Liver (tissue), 3 donors: ENCODE measurements at regions not wholly inside any gene's neighbourhood (a gene's known extent, or its start where the extent isn't known, plus 50 kb on each side); places are given as distances from the start of the nearest gene placed in this dataset.
A peak's percentile ranks its signal among the peaks of the same experiment; 100 is the strongest.

Experiments used
- EGR1 ChIP-seq, 2 donors: IDR thresholded peaks; 2 replicates each; pipeline ENCODE4 v1.6.1; 2016 to 2018; ENCODE audit warnings: antibody characterized with exemption in 2 of 2, low read depth in 2 of 2
- HNF4A ChIP-seq, 2 donors: conservative IDR thresholded peaks; 2 replicates each; pipeline ENCODE4 v1.6.1; 2016; ENCODE audit warnings: antibody characterized with exemption in 2 of 2, mild to moderate bottlenecking in 2 of 2
- MAX ChIP-seq: IDR thresholded peaks from 2 replicates; pipeline ENCODE4 v1.6.1; 2016; ENCODE audit warnings: antibody characterized with exemption
- TAF1 ChIP-seq: conservative IDR thresholded peaks from 2 replicates; pipeline ENCODE4 v1.6.1; 2016; ENCODE audit warnings: antibody characterized with exemption, mild to moderate bottlenecking
- YY1 ChIP-seq: IDR thresholded peaks from 2 replicates; pipeline ENCODE4 v1.6.1; 2016; ENCODE audit warnings: antibody characterized with exemption, mild to moderate bottlenecking
- TF ChIP-seq, protein P1 (sequence below): fragments of 150-350 bp; IDR thresholded peaks from 2 replicates; pipeline ENCODE4 v1.5.1; 2017; ENCODE audit warnings: improper control_type of control experiment, low read depth, low read length; ENCODE audit not compliant: missing input control
- donor health status: healthy.
- donor health status: healthy.

GRCh38 chr15:79184465-79184892, 93.9 kb upstream of the RASGRF1 start:
- no peak for TF ChIP-seq MAX
- no peak for TF ChIP-seq EGR1 (IDR thresholded peaks at IDR 0.05; ENCODE audit: low read depth in 2 of 2)
- no peak for TF ChIP-seq YY1
- TF ChIP-seq, protein P1, sequence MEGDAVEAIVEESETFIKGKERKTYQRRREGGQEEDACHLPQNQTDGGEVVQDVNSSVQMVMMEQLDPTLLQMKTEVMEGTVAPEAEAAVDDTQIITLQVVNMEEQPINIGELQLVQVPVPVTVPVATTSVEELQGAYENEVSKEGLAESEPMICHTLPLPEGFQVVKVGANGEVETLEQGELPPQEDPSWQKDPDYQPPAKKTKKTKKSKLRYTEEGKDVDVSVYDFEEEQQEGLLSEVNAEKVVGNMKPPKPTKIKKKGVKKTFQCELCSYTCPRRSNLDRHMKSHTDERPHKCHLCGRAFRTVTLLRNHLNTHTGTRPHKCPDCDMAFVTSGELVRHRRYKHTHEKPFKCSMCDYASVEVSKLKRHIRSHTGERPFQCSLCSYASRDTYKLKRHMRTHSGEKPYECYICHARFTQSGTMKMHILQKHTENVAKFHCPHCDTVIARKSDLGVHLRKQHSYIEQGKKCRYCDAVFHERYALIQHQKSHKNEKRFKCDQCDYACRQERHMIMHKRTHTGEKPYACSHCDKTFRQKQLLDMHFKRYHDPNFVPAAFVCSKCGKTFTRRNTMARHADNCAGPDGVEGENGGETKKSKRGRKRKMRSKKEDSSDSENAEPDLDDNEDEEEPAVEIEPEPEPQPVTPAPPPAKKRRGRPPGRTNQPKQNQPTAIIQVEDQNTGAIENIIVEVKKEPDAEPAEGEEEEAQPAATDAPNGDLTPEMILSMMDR, result peak; percentile 95
- no peak for TF ChIP-seq HNF4A (conservative IDR thresholded peaks at IDR 0.05)
- no peak for TF ChIP-seq TAF1
